Renal pelvis (tissue), 1 donor: ENCODE measurements at regions not wholly inside any gene's neighbourhood (a gene's known extent, or its start where the extent isn't known, plus 50 kb on each side); places are given as distances from the start of the nearest gene placed in this dataset.
A peak's percentile ranks its signal among the peaks of the same experiment; 100 is the strongest.

ENCODE experiments used
- DNase-seq: peaks from one replicate; pipeline ENCODE4 v3.0.0-alpha.2; 2013

GRCh38 chr7:21146642-21147423, 281.1 kb upstream of the SP4 start:
- DNase-seq, result no peak

GRCh38 chr7:21149809-21150208, 278.1 kb upstream of the SP4 start:
- no peak for DNase-seq

GRCh38 chr7:21154614-21155013, 273.3 kb upstream of the SP4 start:
- DNase-seq, result no peak

- DNase-seq, result no peak
These were observed 268.4 kb upstream of the SP4 start for GRCh38 chr7:21159506-21159905.

GRCh38 chr7:21160401-21160800, 267.5 kb upstream of the SP4 start:
- no peak for DNase-seq

- no peak for DNase-seq
These were observed 259.9 kb upstream of the SP4 start for GRCh38 chr7:21167942-21168341.

GRCh38 chr7:21169667-21170580, 258.0 kb upstream of the SP4 start:
- peak; percentile 28 for DNase-seq

GRCh38 chr7:21172800-21173199, 255.1 kb upstream of the SP4 start:
- no peak for DNase-seq

- no peak for DNase-seq
These were observed 254.4 kb upstream of the SP4 start for GRCh38 chr7:21173436-21173835.

GRCh38 chr7:21175714-21176113, 252.2 kb upstream of the SP4 start:
- DNase-seq, result no peak

- DNase-seq, result no peak
These were observed 242.8 kb upstream of the SP4 start for GRCh38 chr7:21184942-21185652.

GRCh38 chr7:21185653-21186265, 242.1 kb upstream of the SP4 start:
- DNase-seq, result no peak

GRCh38 chr7:21191321-21192073, 236.4 kb upstream of the SP4 start:
- no peak for DNase-seq

GRCh38 chr7:21192657-21193056, 235.2 kb upstream of the SP4 start:
- DNase-seq, result no peak

- DNase-seq, result no peak
These were observed 234.0 kb upstream of the SP4 start for GRCh38 chr7:21193895-21194294.

- no peak for DNase-seq
These were observed 232.9 kb upstream of the SP4 start for GRCh38 chr7:21194936-21195335.

- no peak for DNase-seq
These were observed 229.0 kb upstream of the SP4 start for GRCh38 chr7:21198921-21199320.

- no peak for DNase-seq
These were observed 227.4 kb upstream of the SP4 start for GRCh38 chr7:21200503-21200902.

GRCh38 chr7:21214657-21215056, 213.2 kb upstream of the SP4 start:
- DNase-seq, result no peak

- DNase-seq, result no peak
These were observed 212.6 kb upstream of the SP4 start for GRCh38 chr7:21215307-21215706.

- DNase-seq, result no peak
These were observed 210.5 kb upstream of the SP4 start for GRCh38 chr7:21217365-21217764.
